ENCODE measurements at regions not wholly inside any gene's neighbourhood (a gene's known extent, or its start where the extent isn't known, plus 50 kb on each side); places are given as distances from the start of the nearest gene placed in this dataset.

- TF ChIP-seq CTCF (conservative IDR thresholded peaks at IDR 0.05; ENCODE audit: low read length) (no peak), EZH2phosphoT487 (IDR thresholded peaks at IDR 0.05; ENCODE audit: borderline replicate concordance, low read depth, low read length) (no peak)
Measured at GRCh38 chr4:41384992-41385391, 128.3 kb downstream of the UCHL1 start.

Data from OCI-LY7 (cell line).